ENCODE measurements at regions not wholly inside any gene's neighbourhood (a gene's known extent, or its start where the extent isn't known, plus 50 kb on each side); places are given as distances from the start of the nearest gene placed in this dataset.
"Not testable (repeated sequence)": the region's sequence is repeated elsewhere in the genome, so short reads cannot be mapped to it uniquely, and the experiment has no call there.

DNA sequence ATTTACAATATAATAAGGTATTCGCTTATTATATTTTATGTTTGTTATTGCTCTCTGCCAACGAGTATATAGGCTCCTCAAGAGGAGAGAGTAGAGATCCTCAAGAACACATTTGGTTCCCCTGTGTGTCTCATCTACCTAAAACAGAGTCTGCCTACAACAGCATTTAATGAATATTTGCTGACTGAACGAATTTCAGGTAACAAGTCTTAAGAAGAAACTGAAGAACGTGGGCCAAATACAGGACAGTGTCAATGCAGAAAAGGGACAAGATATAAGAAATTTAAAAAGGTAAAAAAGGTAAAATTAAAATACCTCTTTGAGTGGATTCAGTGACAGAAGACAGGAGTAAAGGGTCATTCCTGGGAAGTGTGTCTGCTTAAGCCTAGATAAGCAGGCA lies 129.2 kb downstream of the HNMT start:
- no peak for DNase-seq (ENCODE audit: insufficient read length, low spot score)
- FAIRE-seq: no peak
- TF ChIP-seq POLR2A (IDR thresholded peaks at IDR 0.05; ENCODE audit: low read depth, low read length): no peak

DNA sequence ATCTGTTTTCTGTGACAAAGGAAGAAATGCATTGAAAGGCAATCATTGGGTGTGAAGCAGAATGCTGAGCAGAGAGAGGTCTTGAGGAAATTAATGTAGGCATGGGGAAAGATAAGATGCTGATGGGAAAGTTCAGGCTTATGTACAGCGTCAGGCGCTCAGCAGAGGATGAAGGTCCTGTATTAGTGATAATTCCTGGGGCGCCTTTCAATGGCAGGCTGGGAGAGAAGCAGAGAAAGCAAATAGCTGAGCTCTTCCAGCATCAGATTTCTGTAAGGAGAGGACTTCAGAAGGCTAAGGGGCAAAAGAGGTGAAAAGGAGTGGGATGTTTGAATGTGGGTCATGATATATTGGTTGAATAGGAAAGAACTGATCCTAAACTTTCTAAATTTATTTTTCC lies 129.8 kb downstream of the HNMT start:
- FAIRE-seq: no peak
- no peak for TF ChIP-seq POLR2A (IDR thresholded peaks at IDR 0.05; ENCODE audit: low read depth, low read length)

DNA sequence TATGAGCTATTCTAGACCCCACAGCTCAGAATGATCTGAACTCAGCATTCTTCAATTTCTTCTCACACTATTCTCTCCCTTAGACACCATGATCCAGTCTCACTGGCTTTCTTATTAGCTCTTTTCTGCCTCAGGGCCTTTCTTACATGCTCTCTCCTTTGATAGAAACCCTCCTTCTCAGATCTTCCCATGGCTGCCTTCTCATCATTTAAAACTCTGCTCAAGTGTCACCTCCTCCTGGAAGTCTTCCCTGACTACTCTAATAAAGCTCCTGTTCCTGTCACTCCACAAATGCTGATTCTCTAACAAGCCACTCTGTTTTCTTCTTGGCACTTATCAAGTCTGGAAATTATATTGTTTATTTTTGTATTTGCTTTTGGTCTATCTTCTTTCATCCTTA lies 131.1 kb downstream of the HNMT start:
- no peak for DNase-seq (ENCODE audit: insufficient read length, low spot score)
- TF ChIP-seq POLR2A (IDR thresholded peaks at IDR 0.05; ENCODE audit: low read depth, low read length): no peak
- no peak for FAIRE-seq

More for the DNA sequence above, 129.8 kb downstream of the HNMT start:
- no peak for DNase-seq (ENCODE audit: insufficient read length, low spot score)

DNA sequence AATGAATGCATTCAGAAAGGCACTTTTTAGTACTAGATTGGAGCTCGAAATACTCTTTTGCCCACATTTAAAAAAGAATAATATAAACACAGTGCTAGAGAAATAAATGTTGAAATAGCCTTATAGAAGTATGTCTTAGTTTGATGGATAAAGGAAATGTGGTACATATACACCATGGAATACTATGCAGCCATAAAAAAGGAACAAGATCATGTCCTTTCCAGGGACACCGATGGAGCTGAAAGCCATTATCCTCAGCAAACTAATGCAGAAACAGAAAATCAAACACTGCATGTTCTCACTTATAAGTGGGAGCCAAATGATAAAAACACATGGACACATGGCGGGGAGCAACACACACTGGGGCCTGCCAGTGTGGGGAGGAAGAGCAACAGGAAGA lies 135.0 kb downstream of the HNMT start:
- not testable (repeated sequence) for DNase-seq (ENCODE audit: insufficient read length, low spot score); FAIRE-seq

DNA sequence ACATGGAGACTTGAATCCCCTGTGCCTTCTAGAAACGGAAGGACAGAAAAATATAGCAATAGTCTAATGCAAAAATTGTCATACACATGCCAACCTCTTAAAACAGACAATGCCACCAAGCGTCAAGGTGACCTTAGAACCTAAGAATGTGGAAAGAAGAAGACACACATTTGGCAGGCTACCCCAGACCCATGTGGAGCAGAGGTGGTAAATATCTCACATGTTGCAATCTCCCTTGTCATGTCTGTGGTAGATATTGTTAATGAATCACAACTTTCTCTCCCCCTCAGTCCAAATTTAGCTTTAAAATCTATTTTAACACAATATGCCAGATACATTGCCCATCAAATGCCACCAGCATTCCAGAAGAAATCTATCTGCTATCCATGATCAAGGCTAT lies 137.4 kb downstream of the HNMT start:
- DNase-seq (ENCODE audit: insufficient read length, low spot score) (no peak), FAIRE-seq (no peak)
- TF ChIP-seq POLR2A (IDR thresholded peaks at IDR 0.05; ENCODE audit: low read depth, low read length): no peak

DNA sequence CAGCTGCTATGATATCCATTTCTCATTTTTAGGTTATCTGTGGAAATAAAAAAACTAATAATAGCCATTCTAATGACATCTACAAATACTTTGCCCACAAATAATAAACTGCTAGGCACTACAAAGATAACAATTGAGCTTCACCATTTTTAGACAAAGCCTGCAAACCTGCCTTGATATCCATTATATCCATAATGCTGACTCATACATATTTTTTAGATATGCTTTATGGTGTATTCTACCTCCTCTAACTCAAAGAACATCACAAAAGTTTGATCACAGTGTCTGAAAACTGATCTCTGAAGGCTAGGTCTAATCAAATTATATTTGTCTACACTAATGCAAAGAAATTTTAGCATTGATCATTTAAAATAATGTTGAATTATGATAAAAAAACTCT lies 138.4 kb downstream of the HNMT start:
- DNase-seq (ENCODE audit: insufficient read length, low spot score) (no peak), FAIRE-seq (no peak)
- TF ChIP-seq POLR2A (IDR thresholded peaks at IDR 0.05; ENCODE audit: low read depth, low read length): no peak

DNA sequence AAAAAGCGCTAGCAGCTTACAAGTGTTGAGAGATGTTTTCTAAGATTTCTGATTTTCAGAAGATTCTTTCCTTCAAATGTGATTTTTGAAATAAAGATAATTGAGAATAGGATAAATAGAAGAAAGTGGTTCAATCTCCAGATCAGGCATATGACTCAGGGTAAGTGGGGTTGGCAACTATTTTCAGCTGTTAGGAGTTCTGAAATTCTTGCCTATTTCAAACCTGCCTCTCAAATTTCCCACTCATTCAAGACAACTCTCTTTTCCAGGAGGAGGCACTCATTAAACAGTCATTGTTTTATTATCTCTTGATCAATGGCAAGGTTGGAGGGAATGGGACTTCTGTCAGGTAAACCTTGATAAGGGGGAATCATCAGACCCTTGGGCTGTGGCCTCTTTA lies 138.9 kb downstream of the HNMT start:
- FAIRE-seq (no peak), DNase-seq (ENCODE audit: insufficient read length, low spot score) (no peak)
- no peak for TF ChIP-seq POLR2A (IDR thresholded peaks at IDR 0.05; ENCODE audit: low read depth, low read length)

DNA sequence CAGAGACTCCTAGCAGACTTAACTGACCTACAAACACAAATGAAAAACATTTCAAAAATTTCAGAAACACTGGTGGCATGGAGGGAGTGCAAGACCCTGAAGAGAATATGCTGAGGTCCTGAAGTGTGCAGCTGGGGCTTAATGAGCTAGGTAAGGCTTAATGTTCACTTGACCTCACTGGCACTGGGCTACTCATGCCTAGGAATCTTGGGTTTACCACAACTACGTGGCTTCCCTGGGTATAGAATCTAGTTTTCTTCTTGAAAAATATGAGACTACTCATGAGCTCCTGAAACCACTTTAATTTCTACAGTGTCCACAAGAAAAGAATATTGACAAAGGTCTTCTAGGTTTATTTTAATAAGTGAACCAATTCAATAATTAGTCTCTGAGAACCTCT lies 139.8 kb downstream of the HNMT start:
- no peak for TF ChIP-seq POLR2A (IDR thresholded peaks at IDR 0.05; ENCODE audit: low read depth, low read length)
- FAIRE-seq: no peak
- DNase-seq (ENCODE audit: insufficient read length, low spot score): no peak

DNA sequence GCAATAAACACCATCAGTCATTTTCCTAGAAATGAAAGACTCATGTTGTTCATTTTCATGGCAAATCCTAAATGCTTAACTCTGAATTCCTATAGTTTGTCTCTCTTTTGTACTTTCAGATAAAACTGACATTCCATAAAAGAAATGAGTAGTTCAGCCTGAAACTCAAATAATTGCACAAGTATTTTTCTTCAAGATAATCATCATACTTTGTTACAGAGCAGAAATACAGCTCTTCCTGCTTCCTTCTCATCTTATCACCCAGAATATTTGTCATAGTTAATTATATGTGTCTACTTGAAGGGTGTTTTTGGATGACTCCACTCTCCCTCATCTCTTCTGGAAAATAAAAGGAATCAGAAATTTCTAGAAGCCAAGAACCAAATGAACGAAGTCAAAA lies 141.1 kb downstream of the HNMT start:
- DNase-seq (ENCODE audit: insufficient read length, low spot score): no peak
- no peak for FAIRE-seq
- TF ChIP-seq POLR2A (IDR thresholded peaks at IDR 0.05; ENCODE audit: low read depth, low read length): no peak

DNA sequence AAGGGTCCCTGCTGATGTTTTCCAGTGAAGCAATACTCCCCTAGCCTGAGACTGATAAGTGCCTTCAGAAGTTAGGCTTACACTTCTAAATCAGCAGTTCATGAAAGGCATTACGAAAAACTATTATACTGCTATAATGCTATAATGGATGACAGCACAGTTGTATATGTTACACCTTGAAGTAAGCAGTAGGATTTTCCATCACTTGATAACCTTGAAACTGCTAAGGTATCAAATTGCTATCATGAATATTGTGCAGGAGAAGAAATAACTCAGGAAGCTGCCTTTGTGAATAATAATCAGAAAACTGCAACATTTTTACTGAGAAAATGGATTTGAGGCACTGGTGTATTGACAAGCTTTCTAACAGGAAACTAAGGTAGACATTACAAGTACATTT lies 142.3 kb downstream of the HNMT start:
- DNase-seq (ENCODE audit: insufficient read length, low spot score) (no peak), FAIRE-seq (no peak)
- TF ChIP-seq POLR2A (IDR thresholded peaks at IDR 0.05; ENCODE audit: low read depth, low read length): no peak

DNA sequence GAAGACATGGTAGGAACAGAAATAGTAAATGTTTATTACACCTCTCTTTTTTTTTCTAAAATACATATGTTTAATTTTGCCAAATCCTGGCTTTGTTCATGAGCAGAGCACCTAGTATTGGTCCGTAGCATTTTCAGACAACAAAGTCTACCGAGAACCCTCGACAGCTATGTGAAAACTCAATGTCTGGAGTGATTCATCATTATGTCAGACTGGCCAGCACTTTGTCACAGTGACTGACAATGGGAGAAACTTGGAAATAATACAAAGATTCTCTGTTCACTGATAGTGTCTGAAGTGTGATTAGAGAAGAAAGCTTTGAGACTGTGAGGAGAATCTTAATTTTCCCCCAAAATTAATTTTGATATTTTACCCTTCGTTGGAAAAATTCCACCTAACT lies 143.0 kb downstream of the HNMT start:
- no peak for DNase-seq (ENCODE audit: insufficient read length, low spot score)
- no peak for FAIRE-seq
- TF ChIP-seq POLR2A (IDR thresholded peaks at IDR 0.05; ENCODE audit: low read depth, low read length): no peak

DNA sequence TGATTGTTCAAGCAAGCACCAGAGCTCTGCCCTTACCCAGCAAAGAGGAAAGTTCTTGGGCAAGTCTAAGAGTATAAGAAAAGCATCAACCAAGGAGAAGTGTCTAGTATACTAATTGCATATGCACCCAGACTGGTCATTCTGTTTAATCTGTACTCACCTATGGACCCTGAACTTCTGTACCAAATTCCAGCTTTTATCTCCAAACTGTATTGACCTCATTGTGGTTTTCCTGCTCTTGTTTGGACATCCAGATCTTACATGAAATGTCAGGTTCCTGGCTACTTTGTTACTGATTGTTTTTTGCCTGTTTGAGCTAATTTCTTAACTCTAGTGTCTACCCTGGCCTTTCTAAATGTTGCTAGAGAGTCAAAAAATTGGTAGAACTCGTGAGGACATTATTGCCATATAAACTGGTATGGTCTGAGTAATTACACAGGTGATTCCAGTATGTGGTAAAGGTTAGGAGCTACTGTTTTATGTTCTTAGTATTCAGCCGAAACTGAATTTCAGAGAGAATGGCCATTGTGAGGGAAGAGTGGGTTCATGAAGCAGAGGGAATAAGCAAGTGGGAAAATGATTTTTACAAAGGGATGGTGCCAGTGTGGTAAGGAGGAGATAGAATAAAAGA lies 146.3 kb downstream of the HNMT start:
- DNase-seq (ENCODE audit: insufficient read length, low spot score) (no peak), FAIRE-seq (no peak)
- TF ChIP-seq POLR2A (IDR thresholded peaks at IDR 0.05; ENCODE audit: low read depth, low read length): no peak

DNA sequence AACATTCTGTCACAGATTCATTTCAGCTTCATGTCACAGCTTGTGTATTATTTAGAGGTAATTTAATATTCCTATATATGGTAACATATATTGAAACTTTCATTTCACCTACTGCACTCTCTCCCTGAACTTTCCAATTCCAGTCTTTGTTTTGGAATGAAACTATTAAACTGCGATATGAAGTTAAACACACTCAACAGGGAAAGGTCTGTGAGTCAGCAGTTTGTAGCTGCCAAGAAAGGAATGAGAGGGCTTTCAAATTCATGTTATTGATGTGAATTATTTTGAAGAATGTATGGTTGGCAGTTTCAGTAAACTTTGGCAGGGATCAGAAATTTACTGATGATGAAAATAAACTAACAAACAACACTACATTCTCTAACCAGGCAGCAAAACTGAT lies 148.3 kb downstream of the HNMT start:
- no peak for DNase-seq (ENCODE audit: insufficient read length, low spot score)
- TF ChIP-seq POLR2A (IDR thresholded peaks at IDR 0.05; ENCODE audit: low read depth, low read length): no peak
- no peak for FAIRE-seq

DNA sequence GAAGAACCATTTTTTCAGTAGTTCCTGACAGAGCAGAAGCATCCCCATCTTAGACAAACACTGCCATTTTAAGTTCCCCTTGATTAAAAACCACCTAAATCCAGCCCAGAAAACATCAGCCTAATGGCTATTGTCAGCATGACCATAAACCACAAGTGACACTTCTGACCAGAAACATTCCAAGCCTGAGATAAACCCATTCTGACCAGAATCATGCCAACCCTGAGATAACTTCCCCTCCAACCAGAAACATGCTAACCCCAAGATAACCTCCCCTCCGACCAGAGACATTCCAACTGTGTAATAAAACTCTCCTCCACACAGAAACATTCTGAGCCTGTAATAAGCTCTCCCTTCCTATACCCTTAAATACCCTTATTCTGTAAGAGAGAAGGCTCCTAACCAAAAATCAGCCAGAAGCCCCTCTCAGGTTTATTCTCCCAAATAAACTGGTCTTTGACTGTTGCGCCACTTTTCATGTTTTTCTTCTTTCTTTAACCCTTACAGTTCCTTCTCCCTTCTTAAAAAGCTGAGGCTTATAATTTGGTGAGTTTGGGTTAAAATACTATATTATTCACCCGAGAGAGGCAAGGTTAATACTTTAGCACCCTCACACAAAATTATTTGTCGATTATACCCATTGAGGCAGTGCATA lies 149.7 kb downstream of the HNMT start:
- no peak for FAIRE-seq

DNA sequence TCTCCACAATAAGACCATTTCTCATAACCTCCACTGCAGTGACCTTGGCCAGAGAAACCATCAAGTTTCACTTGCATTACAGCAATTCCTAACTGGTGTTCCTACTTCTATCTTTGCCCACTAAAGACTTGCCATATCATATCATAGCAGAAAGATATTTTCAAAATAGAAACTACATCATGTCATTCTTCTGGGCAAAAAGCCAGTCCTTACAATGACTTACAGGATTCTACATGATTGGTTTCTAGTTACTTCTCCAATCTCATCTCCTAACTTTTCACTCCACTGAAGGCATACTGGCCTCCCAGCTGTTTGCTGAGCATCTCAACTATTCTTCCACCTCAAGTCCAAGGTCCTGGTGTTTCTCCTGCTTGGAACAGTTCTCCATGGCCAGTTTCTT lies 151.4 kb downstream of the HNMT start:
- no peak for DNase-seq (ENCODE audit: insufficient read length, low spot score)
- no peak for FAIRE-seq
- no peak for TF ChIP-seq POLR2A (IDR thresholded peaks at IDR 0.05; ENCODE audit: low read depth, low read length)

More for the DNA sequence above, 149.7 kb downstream of the HNMT start:
- no peak for DNase-seq (ENCODE audit: insufficient read length, low spot score)
- no peak for TF ChIP-seq POLR2A (IDR thresholded peaks at IDR 0.05; ENCODE audit: low read depth, low read length)
